ENCODE measurements at regions not wholly inside any gene's neighbourhood (a gene's known extent, or its start where the extent isn't known, plus 50 kb on each side); places are given as distances from the start of the nearest gene placed in this dataset.
A peak's percentile ranks its signal among the peaks of the same experiment; 100 is the strongest.

DNA sequence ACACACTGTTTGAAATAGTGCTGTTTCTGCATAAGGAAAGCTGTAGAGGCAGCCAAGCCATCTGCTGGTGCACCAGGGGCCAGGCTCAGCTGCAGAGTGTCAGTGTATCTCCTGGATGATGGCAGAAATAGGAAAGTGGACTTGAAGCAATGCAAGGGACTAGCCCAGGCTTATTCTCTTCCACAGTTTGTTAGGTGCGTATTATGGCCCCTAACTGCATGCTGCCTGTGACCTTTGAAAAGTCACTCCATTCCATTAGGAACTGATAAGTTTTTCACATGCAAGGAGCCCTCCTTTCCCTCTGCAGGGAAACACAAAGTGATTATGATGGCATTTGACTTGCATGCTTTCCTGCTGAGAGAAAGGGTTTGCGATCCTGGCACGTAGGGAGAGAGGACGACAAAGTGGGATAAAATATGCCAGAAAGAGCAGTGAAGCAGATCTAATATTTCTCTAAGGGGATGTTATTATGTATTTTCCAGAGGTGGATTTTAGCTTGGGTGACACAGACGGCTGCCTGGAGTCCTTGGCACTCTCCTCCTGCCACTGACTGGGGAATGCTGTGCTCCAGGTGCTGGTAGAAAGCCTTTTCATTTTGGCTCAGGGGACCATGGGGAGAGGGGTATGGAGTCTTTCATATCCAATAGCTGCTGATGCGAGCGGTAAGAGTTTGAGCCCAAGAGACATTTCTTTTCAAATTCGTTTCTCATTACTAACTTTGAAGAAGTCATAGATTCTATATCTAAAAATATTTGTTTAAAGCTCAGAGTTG, 402.1 kb upstream of the B3GALT2 start:
- FAIRE-seq, result no peak
- no peak for DNase-seq (ENCODE audit: low read depth in 1 of 2, low spot score in 1 of 2)
- ChIA-PET CTCF (no interaction called here), POLR2A (no interaction called here)
- H3K27ac ChIP-seq, result no peak overlapping the region
- H3K4me3 ChIP-seq, result no peak overlapping the region
- H3K4me1 ChIP-seq, result 0 out of 3 replicates have a peak, but pooled peaks cover 6% of the 10 kb centered on the region
- no peak for ATAC-seq
- no peak overlapping the region for H3K4me2 ChIP-seq
- H3K9me3 ChIP-seq, result no peaks in the 10 kb centered on the region
- WGBS (ENCODE audit: missing lambda C conversion rate), result 73% methylated on average over 8 of the region's 8 CpGs
- no peak for TF ChIP-seq MAFK (IDR thresholded peaks at IDR 0.05; ENCODE audit: partially characterized antibody)
- no peak for TF ChIP-seq TFCP2L1 (CRISPR knock-in tag; IDR thresholded peaks at IDR 0.05)
- TF ChIP-seq, protein P1, sequence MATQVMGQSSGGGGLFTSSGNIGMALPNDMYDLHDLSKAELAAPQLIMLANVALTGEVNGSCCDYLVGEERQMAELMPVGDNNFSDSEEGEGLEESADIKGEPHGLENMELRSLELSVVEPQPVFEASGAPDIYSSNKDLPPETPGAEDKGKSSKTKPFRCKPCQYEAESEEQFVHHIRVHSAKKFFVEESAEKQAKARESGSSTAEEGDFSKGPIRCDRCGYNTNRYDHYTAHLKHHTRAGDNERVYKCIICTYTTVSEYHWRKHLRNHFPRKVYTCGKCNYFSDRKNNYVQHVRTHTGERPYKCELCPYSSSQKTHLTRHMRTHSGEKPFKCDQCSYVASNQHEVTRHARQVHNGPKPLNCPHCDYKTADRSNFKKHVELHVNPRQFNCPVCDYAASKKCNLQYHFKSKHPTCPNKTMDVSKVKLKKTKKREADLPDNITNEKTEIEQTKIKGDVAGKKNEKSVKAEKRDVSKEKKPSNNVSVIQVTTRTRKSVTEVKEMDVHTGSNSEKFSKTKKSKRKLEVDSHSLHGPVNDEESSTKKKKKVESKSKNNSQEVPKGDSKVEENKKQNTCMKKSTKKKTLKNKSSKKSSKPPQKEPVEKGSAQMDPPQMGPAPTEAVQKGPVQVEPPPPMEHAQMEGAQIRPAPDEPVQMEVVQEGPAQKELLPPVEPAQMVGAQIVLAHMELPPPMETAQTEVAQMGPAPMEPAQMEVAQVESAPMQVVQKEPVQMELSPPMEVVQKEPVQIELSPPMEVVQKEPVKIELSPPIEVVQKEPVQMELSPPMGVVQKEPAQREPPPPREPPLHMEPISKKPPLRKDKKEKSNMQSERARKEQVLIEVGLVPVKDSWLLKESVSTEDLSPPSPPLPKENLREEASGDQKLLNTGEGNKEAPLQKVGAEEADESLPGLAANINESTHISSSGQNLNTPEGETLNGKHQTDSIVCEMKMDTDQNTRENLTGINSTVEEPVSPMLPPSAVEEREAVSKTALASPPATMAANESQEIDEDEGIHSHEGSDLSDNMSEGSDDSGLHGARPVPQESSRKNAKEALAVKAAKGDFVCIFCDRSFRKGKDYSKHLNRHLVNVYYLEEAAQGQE (IDR thresholded peaks at IDR 0.05), result no peak
- no peak for TF ChIP-seq RNF2 (IDR thresholded peaks at IDR 0.05; ENCODE audit: borderline replicate concordance, low read depth)
- no peak for TF ChIP-seq JUN (IDR thresholded peaks at IDR 0.05)
- TF ChIP-seq CBX2 (IDR thresholded peaks at IDR 0.05; ENCODE audit: borderline replicate concordance, low read depth), result no peak
- no peak for TF ChIP-seq HDAC2 (IDR thresholded peaks at IDR 0.05)
- TF ChIP-seq HEYL (CRISPR knock-in tag; IDR thresholded peaks at IDR 0.05), result no peak
- TF ChIP-seq, protein P2, sequence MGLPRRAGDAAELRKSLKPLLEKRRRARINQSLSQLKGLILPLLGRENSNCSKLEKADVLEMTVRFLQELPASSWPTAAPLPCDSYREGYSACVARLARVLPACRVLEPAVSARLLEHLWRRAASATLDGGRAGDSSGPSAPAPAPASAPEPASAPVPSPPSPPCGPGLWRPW (IDR thresholded peaks at IDR 0.05), result no peak
- TF ChIP-seq MYC (IDR thresholded peaks at IDR 0.05; ENCODE audit: borderline replicate concordance, low read length), result no peak
- TF ChIP-seq TP53 (CRISPR knock-in tag; IDR thresholded peaks at IDR 0.05), result no peak
- TF ChIP-seq RCOR1 (IDR thresholded peaks at IDR 0.05; ENCODE audit: low read depth, low read length), result no peak
- TF ChIP-seq, protein P3, sequence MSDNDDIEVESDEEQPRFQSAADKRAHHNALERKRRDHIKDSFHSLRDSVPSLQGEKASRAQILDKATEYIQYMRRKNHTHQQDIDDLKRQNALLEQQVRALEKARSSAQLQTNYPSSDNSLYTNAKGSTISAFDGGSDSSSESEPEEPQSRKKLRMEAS (IDR thresholded peaks at IDR 0.05), result no peak
- TF ChIP-seq, protein P4, sequence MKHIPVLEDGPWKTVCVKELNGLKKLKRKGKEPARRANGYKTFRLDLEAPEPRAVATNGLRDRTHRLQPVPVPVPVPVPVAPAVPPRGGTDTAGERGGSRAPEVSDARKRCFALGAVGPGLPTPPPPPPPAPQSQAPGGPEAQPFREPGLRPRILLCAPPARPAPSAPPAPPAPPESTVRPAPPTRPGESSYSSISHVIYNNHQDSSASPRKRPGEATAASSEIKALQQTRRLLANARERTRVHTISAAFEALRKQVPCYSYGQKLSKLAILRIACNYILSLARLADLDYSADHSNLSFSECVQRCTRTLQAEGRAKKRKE (CRISPR knock-in tag; IDR thresholded peaks at IDR 0.05; ENCODE audit: low read depth), result no peak
- TF ChIP-seq KDM5A (IDR thresholded peaks at IDR 0.05), result no peak

DNA sequence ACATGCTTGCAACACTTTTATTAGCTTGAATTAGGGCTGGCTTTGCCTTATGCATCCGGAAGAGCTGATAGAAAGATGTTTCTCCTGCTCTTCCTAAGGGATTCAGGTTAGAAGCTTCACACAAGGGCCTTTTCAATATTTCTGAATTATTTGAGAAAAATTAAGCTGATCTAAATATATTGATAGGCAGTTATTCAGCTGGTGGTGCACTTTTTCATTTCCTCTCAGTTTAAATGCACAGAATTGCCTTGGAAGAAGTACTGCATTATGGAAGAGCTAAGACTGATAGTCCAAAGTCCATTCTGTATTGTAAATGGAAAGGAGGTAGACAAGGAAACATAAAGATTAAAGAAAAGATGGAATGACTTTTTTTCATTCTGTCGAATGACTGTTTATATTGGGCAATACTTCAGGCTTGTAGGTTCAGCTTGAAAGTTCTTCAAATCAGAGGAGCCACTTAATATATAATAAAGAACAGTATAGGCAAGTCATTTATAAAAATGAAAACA, 398.4 kb upstream of the B3GALT2 start:
- ChIA-PET POLR2A (no interaction called here), CTCF (no interaction called here)
- Histone ChIP-seq H3K4me3 (no peak overlapping the region), H3K9me3 (no peaks in the 10 kb centered on the region), H3K4me2 (0 out of 3 replicates have a peak overlapping the region, but pooled peaks have one; percentile 3), H3K4me1 (0 out of 3 replicates have a peak, but pooled peaks cover 6% of the 10 kb centered on the region), H3K27ac (no peak overlapping the region)
- 42% methylated on average over 2 of the region's 2 CpGs for WGBS (ENCODE audit: missing lambda C conversion rate)
- no peak for DNase-seq (ENCODE audit: low read depth in 1 of 2, low spot score in 1 of 2)
- no peak for FAIRE-seq
- TF ChIP-seq CBX2 (IDR thresholded peaks at IDR 0.05; ENCODE audit: borderline replicate concordance, low read depth) (no peak), FOXS1 (CRISPR knock-in tag; IDR thresholded peaks at IDR 0.05) (no peak), GATA3 (IDR thresholded peaks at IDR 0.05; ENCODE audit: borderline replicate concordance) (no peak)
- ATAC-seq, result no peak

DNA sequence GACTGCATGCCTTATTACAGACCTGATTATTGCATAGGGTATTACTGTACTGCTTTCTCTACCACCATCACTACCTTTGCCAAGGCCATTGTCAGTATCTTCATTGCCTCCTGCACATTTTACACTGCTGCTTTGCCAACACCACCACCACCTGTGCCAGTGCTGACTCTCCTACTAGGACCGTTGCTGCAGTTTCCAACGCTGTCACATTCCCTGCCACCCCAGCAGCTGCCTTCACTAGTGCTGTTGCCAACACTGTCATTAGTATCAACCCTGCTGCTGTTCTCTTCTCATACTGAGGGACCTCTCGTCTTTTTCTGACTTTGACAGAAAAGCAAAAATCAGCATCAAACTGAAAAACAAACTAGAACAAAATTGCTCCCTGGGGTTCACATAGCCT, 394.9 kb upstream of the B3GALT2 start:
- no peak overlapping the region for H3K4me2 ChIP-seq
- no peak for DNase-seq (ENCODE audit: low read depth in 1 of 2, low spot score in 1 of 2)
- no peak for TF ChIP-seq JUN (IDR thresholded peaks at IDR 0.05)
- no peak overlapping the region for H3K27ac ChIP-seq
- CTCF ChIA-PET, result no interaction called here
- no peaks in the 10 kb centered on the region for H3K9me3 ChIP-seq
- POLR2A ChIA-PET, result no interaction called here
- ATAC-seq, result no peak
- H3K4me3 ChIP-seq, result no peak overlapping the region
- WGBS (ENCODE audit: missing lambda C conversion rate), result 77% methylated on average over 3 of the region's 3 CpGs
- H3K4me1 ChIP-seq, result 0 out of 3 replicates have a peak, but pooled peaks cover 6% of the 10 kb centered on the region
- no peak for FAIRE-seq

Measured in A549 (cell line).